Natural killer cell (primary cell): ENCODE measurements at regions not wholly inside any gene's neighbourhood (a gene's known extent, or its start where the extent isn't known, plus 50 kb on each side); places are given as distances from the start of the nearest gene placed in this dataset.

Source experiments
- ATAC-seq, 3 donors: fragments of 150-1000 bp in 2 of 3; fragments of 200-7000 bp in 1 of 3; cut with Tn5 transposase; 1 replicate in 1 of 3; 2 replicates in 2 of 3; pipeline ENCODE4 v1.10.0; 2021; ENCODE audit warnings: mild to moderate bottlenecking in 2 of 3, moderate library complexity in 2 of 3
- DNase-seq, 2 donors: peaks; one replicate each; pipeline versions ENCODE4 v3.0.0 to v3.0.0-alpha.2; 2013 to 2021; ENCODE audit warnings: mixed read lengths in 1 of 2
- H3K27ac ChIP-seq: one replicate; pipeline ENCODE4 v1.5.1; 2013; ENCODE audit warnings: mild to moderate bottlenecking, low read length
- H3K27me3 ChIP-seq: one replicate; pipeline ENCODE4 v1.6.1; 2013; ENCODE audit warnings: low read length; ENCODE audit not compliant: control insufficient read depth, insufficient read depth
- H3K36me3 ChIP-seq: one replicate; pipeline ENCODE4 v1.6.1; 2013; ENCODE audit warnings: low read length; ENCODE audit not compliant: control insufficient read depth, insufficient read depth
- H3K4me1 ChIP-seq: one replicate; pipeline ENCODE4 v1.6.1; 2013; ENCODE audit warnings: low read length; ENCODE audit not compliant: control insufficient read depth, insufficient read depth
- H3K4me3 ChIP-seq: one replicate; pipeline ENCODE4 v1.5.1; 2013; ENCODE audit warnings: low read length
- H3K9me3 ChIP-seq: one replicate; pipeline ENCODE4 v1.6.1; 2013; ENCODE audit warnings: low read length; ENCODE audit not compliant: control insufficient read depth, insufficient read depth
- H3K27ac Mint-ChIP-seq, 2 donors: one replicate each; pipeline ENCODE4 v1.8.0; 2022; ENCODE audit warnings: mild to moderate bottlenecking in 2 of 2, mixed read lengths in 2 of 2, moderate library complexity in 1 of 2
- H3K27me3 Mint-ChIP-seq, 2 donors: one replicate each; pipeline ENCODE4 v1.8.0; 2022; ENCODE audit warnings: low read depth in 2 of 2, mixed read lengths in 2 of 2
- H3K36me3 Mint-ChIP-seq: one replicate; pipeline ENCODE4 v1.8.0; 2022; ENCODE audit warnings: mixed read lengths
- H3K4me1 Mint-ChIP-seq, 2 donors: one replicate each; pipeline ENCODE4 v1.8.0; 2022; ENCODE audit warnings: mixed read lengths in 2 of 2
- H3K4me3 Mint-ChIP-seq: one replicate; pipeline ENCODE4 v1.8.0; 2022; ENCODE audit warnings: mild to moderate bottlenecking, moderate library complexity, mixed read lengths
- H3K9me3 Mint-ChIP-seq, 2 donors: one replicate each; pipeline ENCODE4 v1.8.0; 2022; ENCODE audit warnings: mixed read lengths in 2 of 2
- WGBS: methylation state at CpG from one replicate; pipeline ENCODE4 v1.1.7; 2013; ENCODE audit warnings: missing lambda C conversion rate; ENCODE audit not compliant: insufficient coverage; 5-methylcytosine and 5-hydroxymethylcytosine counted together
- intact Hi-C: fragments of 100-400 bp; cut with micrococcal nuclease; formaldehyde crosslinking; loops from one replicate; pipeline ENCODE4 v1.14.2; 2022
- TF ChIP-seq, protein P1 (sequence below): fragments of 200-600 bp; IDR thresholded peaks from one replicate; pipeline ENCODE4 v1.8.0; 2022; ENCODE audit warnings: antibody characterized with exemption

GRCh38 chr12:17809206-17809605, 280.8 kb downstream of the RERGL start:
- H3K4me1 ChIP-seq: no peaks in the 10 kb centered on the region
- Mint-ChIP-seq H3K4me1 (no peaks in the 10 kb centered on the region), H3K27ac (no peak overlapping the region), H3K36me3 (peaks cover 13% of the 10 kb centered on the region), H3K4me3 (no peak overlapping the region), H3K9me3 (peaks cover 16 to 22% of the 10 kb centered on the region in 2 donors), H3K27me3 (no peaks in the 10 kb centered on the region)
- DNase-seq (no peak), ATAC-seq (no peak)
- peaks cover 10% of the 10 kb centered on the region for H3K9me3 ChIP-seq
- no peaks in the 10 kb centered on the region for H3K36me3 ChIP-seq
- H3K27me3 ChIP-seq: no peaks in the 10 kb centered on the region
- 60% methylated on average over 1 of the region's 1 CpG for WGBS
- TF ChIP-seq, protein P1, sequence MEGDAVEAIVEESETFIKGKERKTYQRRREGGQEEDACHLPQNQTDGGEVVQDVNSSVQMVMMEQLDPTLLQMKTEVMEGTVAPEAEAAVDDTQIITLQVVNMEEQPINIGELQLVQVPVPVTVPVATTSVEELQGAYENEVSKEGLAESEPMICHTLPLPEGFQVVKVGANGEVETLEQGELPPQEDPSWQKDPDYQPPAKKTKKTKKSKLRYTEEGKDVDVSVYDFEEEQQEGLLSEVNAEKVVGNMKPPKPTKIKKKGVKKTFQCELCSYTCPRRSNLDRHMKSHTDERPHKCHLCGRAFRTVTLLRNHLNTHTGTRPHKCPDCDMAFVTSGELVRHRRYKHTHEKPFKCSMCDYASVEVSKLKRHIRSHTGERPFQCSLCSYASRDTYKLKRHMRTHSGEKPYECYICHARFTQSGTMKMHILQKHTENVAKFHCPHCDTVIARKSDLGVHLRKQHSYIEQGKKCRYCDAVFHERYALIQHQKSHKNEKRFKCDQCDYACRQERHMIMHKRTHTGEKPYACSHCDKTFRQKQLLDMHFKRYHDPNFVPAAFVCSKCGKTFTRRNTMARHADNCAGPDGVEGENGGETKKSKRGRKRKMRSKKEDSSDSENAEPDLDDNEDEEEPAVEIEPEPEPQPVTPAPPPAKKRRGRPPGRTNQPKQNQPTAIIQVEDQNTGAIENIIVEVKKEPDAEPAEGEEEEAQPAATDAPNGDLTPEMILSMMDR: no peak
- no peak overlapping the region for H3K27ac ChIP-seq
- no peak overlapping the region for H3K4me3 ChIP-seq
- intact Hi-C loops: no loop called here

- peaks cover 13% of the 10 kb centered on the region for H3K9me3 ChIP-seq
- no peaks in the 10 kb centered on the region for H3K4me1 Mint-ChIP-seq
- H3K36me3 Mint-ChIP-seq: peaks cover 7% of the 10 kb centered on the region
- H3K27me3 Mint-ChIP-seq: no peaks in the 10 kb centered on the region
- intact Hi-C loops: no loop called here
- no peak for ATAC-seq
- no peak overlapping the region for H3K4me3 ChIP-seq
- H3K4me3 Mint-ChIP-seq: no peak overlapping the region
- H3K9me3 Mint-ChIP-seq: peaks cover 16 to 25% of the 10 kb centered on the region in 2 donors
- no peaks in the 10 kb centered on the region for H3K36me3 ChIP-seq
- WGBS: 83% methylated on average over 15 of the region's 15 CpGs
- TF ChIP-seq, protein P1: no peak
- H3K27me3 ChIP-seq: no peaks in the 10 kb centered on the region
- H3K27ac Mint-ChIP-seq: no peak overlapping the region
- no peaks in the 10 kb centered on the region for H3K4me1 ChIP-seq
- DNase-seq: no peak
- no peak overlapping the region for H3K27ac ChIP-seq
Observed at GRCh38 chr12:17802657-17803641, 287.0 kb downstream of the RERGL start.

- ATAC-seq (no peak), DNase-seq (no peak)
- intact Hi-C loops: no loop called here
- Histone ChIP-seq H3K36me3 (no peaks in the 10 kb centered on the region), H3K9me3 (no peaks in the 10 kb centered on the region), H3K27me3 (no peaks in the 10 kb centered on the region), H3K4me1 (no peaks in the 10 kb centered on the region), H3K4me3 (no peak overlapping the region), H3K27ac (no peak overlapping the region)
- 57% methylated on average over 1 of the region's 2 CpGs for WGBS
- H3K9me3 Mint-ChIP-seq: peaks cover 7 to 18% of the 10 kb centered on the region in 2 donors
- peaks cover 6% of the 10 kb centered on the region for H3K36me3 Mint-ChIP-seq
- no peak overlapping the region for H3K4me3 Mint-ChIP-seq
- TF ChIP-seq, protein P1: no peak
- H3K27me3 Mint-ChIP-seq: no peaks in the 10 kb centered on the region
- no peaks in the 10 kb centered on the region for H3K4me1 Mint-ChIP-seq
- H3K27ac Mint-ChIP-seq: no peak overlapping the region
Observed at GRCh38 chr12:17793854-17794253, 296.1 kb downstream of the RERGL start.
